ENCODE measurements at regions not wholly inside any gene's neighbourhood (a gene's known extent, or its start where the extent isn't known, plus 50 kb on each side); places are given as distances from the start of the nearest gene placed in this dataset.

GRCh38 chr2:41194230-41194629 is 742.3 kb upstream of the SLC8A1 start:
- H3K79me2 ChIP-seq (ENCODE audit: insufficient read depth, low read depth, low read length) = no peaks in the 10 kb centered on the region
- TF ChIP-seq CTCF (conservative IDR thresholded peaks at IDR 0.05; ENCODE audit: low read length) = no peak
- TF ChIP-seq EZH2phosphoT487 (IDR thresholded peaks at IDR 0.05; ENCODE audit: borderline replicate concordance, low read depth, low read length) = no peak
- CTCF ChIA-PET (ENCODE audit: unreplicated experiment) = no interaction called here
- H3K27ac ChIP-seq (ENCODE audit: low read depth, low read length, poor library complexity, severe bottlenecking) = no peak overlapping the region
- no peaks in the 10 kb centered on the region for H3K36me3 ChIP-seq (ENCODE audit: insufficient read depth, low read length)
- H3K9me3 ChIP-seq (ENCODE audit: low read length) = no peaks in the 10 kb centered on the region
- BruUV-seq (replicated peaks) = no TSS peak
- DNase-seq (ENCODE audit: low spot score) = no peak
- no peaks in the 10 kb centered on the region for H3K9me2 ChIP-seq (ENCODE audit: insufficient read depth, low read length)
- intact Hi-C loops (cut with micrococcal nuclease; ENCODE audit: unreplicated experiment) = no loop called here
- POLR2A ChIA-PET = no interaction called here
- no peak overlapping the region for H3K4me3 ChIP-seq (ENCODE audit: low read depth, low read length, poor library complexity, severe bottlenecking)
- H3K4me2 ChIP-seq (ENCODE audit: low read length) = no peak overlapping the region
- H3K4me1 ChIP-seq (ENCODE audit: insufficient read depth, low read length, poor library complexity, severe bottlenecking) = no peaks in the 10 kb centered on the region
- no peak overlapping the region for H2AFZ ChIP-seq (ENCODE audit: low read length)
- no peaks in the 10 kb centered on the region for H4K20me1 ChIP-seq (ENCODE audit: insufficient read depth, low read length)

- no peak overlapping the region for H3K27ac ChIP-seq (ENCODE audit: low read depth, low read length, poor library complexity, severe bottlenecking)
- H3K4me2 ChIP-seq (ENCODE audit: low read length) = no peak overlapping the region
- intact Hi-C loops (cut with micrococcal nuclease; ENCODE audit: unreplicated experiment) = no loop called here
- TF ChIP-seq EZH2phosphoT487 (IDR thresholded peaks at IDR 0.05; ENCODE audit: borderline replicate concordance, low read depth, low read length) (no peak), CTCF (conservative IDR thresholded peaks at IDR 0.05; ENCODE audit: low read length) (no peak)
- H4K20me1 ChIP-seq (ENCODE audit: insufficient read depth, low read length) = no peaks in the 10 kb centered on the region
- no peak overlapping the region for H3K4me3 ChIP-seq (ENCODE audit: low read depth, low read length, poor library complexity, severe bottlenecking)
- H3K4me1 ChIP-seq (ENCODE audit: insufficient read depth, low read length, poor library complexity, severe bottlenecking) = no peaks in the 10 kb centered on the region
- no peaks in the 10 kb centered on the region for H3K9me3 ChIP-seq (ENCODE audit: low read length)
- no peaks in the 10 kb centered on the region for H3K9me2 ChIP-seq (ENCODE audit: insufficient read depth, low read length)
- DNase-seq (ENCODE audit: low spot score) = no peak
- H3K36me3 ChIP-seq (ENCODE audit: insufficient read depth, low read length) = no peaks in the 10 kb centered on the region
- BruUV-seq (replicated peaks) = no TSS peak
- CTCF ChIA-PET (ENCODE audit: unreplicated experiment) = no interaction called here
- no peak overlapping the region for H2AFZ ChIP-seq (ENCODE audit: low read length)
- no peaks in the 10 kb centered on the region for H3K79me2 ChIP-seq (ENCODE audit: insufficient read depth, low read depth, low read length)
- POLR2A ChIA-PET = no interaction called here
Measured at GRCh38 chr2:41197781-41198180, 745.9 kb upstream of the SLC8A1 start.

GRCh38 chr2:41199334-41199733 is 747.4 kb upstream of the SLC8A1 start:
- CTCF ChIA-PET (ENCODE audit: unreplicated experiment) = no interaction called here
- Histone ChIP-seq H3K27ac (ENCODE audit: low read depth, low read length, poor library complexity, severe bottlenecking) (no peak overlapping the region), H3K79me2 (ENCODE audit: insufficient read depth, low read depth, low read length) (no peaks in the 10 kb centered on the region), H3K36me3 (ENCODE audit: insufficient read depth, low read length) (no peaks in the 10 kb centered on the region), H3K4me1 (ENCODE audit: insufficient read depth, low read length, poor library complexity, severe bottlenecking) (no peaks in the 10 kb centered on the region), H3K9me3 (ENCODE audit: low read length) (no peaks in the 10 kb centered on the region), H4K20me1 (ENCODE audit: insufficient read depth, low read length) (no peaks in the 10 kb centered on the region), H3K4me2 (ENCODE audit: low read length) (no peak overlapping the region), H3K4me3 (ENCODE audit: low read depth, low read length, poor library complexity, severe bottlenecking) (no peak overlapping the region), H2AFZ (ENCODE audit: low read length) (no peak overlapping the region), H3K9me2 (ENCODE audit: insufficient read depth, low read length) (no peaks in the 10 kb centered on the region)
- DNase-seq (ENCODE audit: low spot score) = no peak
- BruUV-seq (replicated peaks) = no TSS peak
- intact Hi-C loops (cut with micrococcal nuclease; ENCODE audit: unreplicated experiment) = no loop called here
- TF ChIP-seq EZH2phosphoT487 (IDR thresholded peaks at IDR 0.05; ENCODE audit: borderline replicate concordance, low read depth, low read length) (no peak), CTCF (conservative IDR thresholded peaks at IDR 0.05; ENCODE audit: low read length) (no peak)
- POLR2A ChIA-PET = interaction anchor here (1.3 kb wide), 1 partner anchor 25 kb away, joined by 3 read pairs; no protein-coding TSS in a partner anchor
